HepG2 (cell line): ENCODE measurements at regions not wholly inside any gene's neighbourhood (a gene's known extent, or its start where the extent isn't known, plus 50 kb on each side); places are given as distances from the start of the nearest gene placed in this dataset.

Experiments
- ATAC-seq: fragments of 200-7000 bp; cut with Tn5 transposase; 3 replicates; pipeline ENCODE4 v1.9.1; 2020; ENCODE audit warnings: mild to moderate bottlenecking, moderate library complexity
- BruUV-seq: library from RNA; stranded (reverse); fragments of 400-500 nt; replicated peaks from 2 replicates; lab custom pipeline; 2021; lab: Mats Ljungman, UMichigan
- CTCF ChIA-PET: fragments of 300-600 bp; formaldehyde crosslinking; extraction: SDS; loops from one replicate; lab custom pipeline; 2021; ENCODE audit warnings: low total read pairs, inconsistent platforms, low intra/inter-chr PET ratio; lab: Yijun Ruan, JAX
- POLR2A ChIA-PET: fragments of 350-600 bp; sonication (Branson Sonifier 250); formaldehyde crosslinking; loops from one replicate; lab custom pipeline; 2020; ENCODE audit warnings: antibody characterized with exemption, inconsistent platforms; lab: Yijun Ruan, JAX
- DNase-seq: peaks from one replicate; pipeline ENCODE4 v3.0.0-alpha.2; 2015; ENCODE audit warnings: low spot score
- FAIRE-seq: peaks from 3 replicates; lab custom pipeline; 2011; peaks lifted over from hg19 to GRCh38; lab: Jason Lieb, UNC
- H2AFZ ChIP-seq: one replicate; pipeline ENCODE4 v1.6.1; 2011; ENCODE audit warnings: low read length, inconsistent platforms
- H3K27ac ChIP-seq: fragments of 300-600 bp; 3 replicates; pipeline ENCODE4 v1.8.0; 2011; ENCODE audit warnings: mixed run types, mild to moderate bottlenecking, mixed read lengths, low read length, inconsistent platforms; ENCODE audit not compliant: insufficient read depth; ENCODE audit errors: extremely low read length
- H3K27me3 ChIP-seq, 2 experiments: fragments of 200-600 bp in 1 of 2; 2 replicates in 1 of 2; 3 replicates in 1 of 2; pipeline versions ENCODE4 v1.6.0 to v1.8.0; 2011; ENCODE audit warnings: low read length in 2 of 2, mild to moderate bottlenecking in 2 of 2, moderate library complexity in 2 of 2, inconsistent platforms in 1 of 2; ENCODE audit not compliant: insufficient read depth in 2 of 2, control insufficient read depth in 1 of 2
- H3K36me3 ChIP-seq, 2 experiments: fragments of 200-600 bp in 1 of 2; replicated peaks in 1 of 2; 2 replicates in 1 of 2; 3 replicates in 1 of 2; pipeline versions ENCODE4 v1.5.1 to v1.8.0; 2011; ENCODE audit warnings: low read length in 2 of 2, inconsistent platforms in 1 of 2; ENCODE audit not compliant: insufficient read depth in 2 of 2, control insufficient read depth in 1 of 2
- H3K4me1 ChIP-seq: 2 replicates; pipeline ENCODE4 v1.5.1; 2012; ENCODE audit warnings: low read length, inconsistent platforms; ENCODE audit not compliant: insufficient read depth
- H3K4me2 ChIP-seq: 2 replicates; pipeline ENCODE4 v1.6.0; 2011; ENCODE audit warnings: low read depth, low read length, inconsistent platforms
- H3K4me3 ChIP-seq, 3 experiments: fragments of 200-600 bp in 1 of 3; sonication (generic), shearing (Covaris generic) in 1 of 3; replicated peaks in 1 of 3; 2 replicates each; pipeline ENCODE4 v1.5.1; 2011 to 2016; ENCODE audit warnings: low read length in 3 of 3, inconsistent platforms in 2 of 3, low read depth in 2 of 3, mild to moderate bottlenecking in 2 of 3, control low read depth in 1 of 3, mixed read lengths in 1 of 3; ENCODE audit not compliant: insufficient read depth in 1 of 3
- H3K79me2 ChIP-seq: one replicate; pipeline ENCODE4 v1.6.1; 2011; ENCODE audit warnings: low read length, inconsistent platforms; ENCODE audit not compliant: insufficient read depth
- H3K9ac ChIP-seq: 2 replicates; pipeline ENCODE4 v1.6.0; 2011; ENCODE audit warnings: mild to moderate bottlenecking, low read depth, low read length, inconsistent platforms; ENCODE audit not compliant: insufficient read depth
- H3K9me3 ChIP-seq: 2 replicates; pipeline ENCODE4 v1.5.1; 2012; ENCODE audit warnings: mild to moderate bottlenecking, low read length
- H4K20me1 ChIP-seq: 2 replicates; pipeline ENCODE4 v1.6.0; 2011; ENCODE audit warnings: inconsistent platforms, mild to moderate bottlenecking, low read length, moderate library complexity; ENCODE audit not compliant: insufficient read depth
- ARID2 ChIP-seq: sonication (generic); formaldehyde crosslinking; IDR thresholded peaks from 2 replicates; pipeline ENCODE4 v1.8.1; 2022; ENCODE audit warnings: mild to moderate bottlenecking, missing genetic modification reagents, borderline replicate concordance
- CEBPB ChIP-seq: IDR thresholded peaks from 2 replicates; pipeline ENCODE4 v1.6.1; 2011; ENCODE audit warnings: low read depth, low read length, improper control_type of control experiment, borderline replicate concordance
- CEBPZ ChIP-seq: IDR thresholded peaks from 2 replicates; pipeline ENCODE4 v1.6.1; 2012; ENCODE audit warnings: low read length, improper control_type of control experiment
- HMGA1 ChIP-seq: sonication (generic); formaldehyde crosslinking; conservative IDR thresholded peaks from 2 replicates; pipeline ENCODE4 v1.4.0; 2020; ENCODE audit warnings: missing genetic modification reagents
- HNRNPH1 ChIP-seq: fragments of 200-400 bp; formaldehyde crosslinking; optimal IDR thresholded peaks from 2 replicates; pipeline ENCODE3; 2017; ENCODE audit warnings: mild to moderate bottlenecking, low read depth, low read length
- MLLT10 ChIP-seq: sonication (generic); formaldehyde crosslinking; IDR thresholded peaks from 2 replicates; pipeline ENCODE4 v1.4.0; 2020; ENCODE audit warnings: missing genetic modification reagents
- NR2F1 ChIP-seq, 2 experiments: fragments of 450-650 bp in 1 of 2; formaldehyde crosslinking in 1 of 2; IDR thresholded peaks; 2 replicates each; pipeline versions ENCODE4 v1.5.0 to v1.6.1; 2016 to 2020; ENCODE audit warnings: mild to moderate bottlenecking in 1 of 2, missing compliant biosample characterization in 1 of 2, missing genetic modification reagents in 1 of 2, moderate library complexity in 1 of 2
- RFXAP ChIP-seq: sonication (generic); formaldehyde crosslinking; IDR thresholded peaks from 2 replicates; pipeline ENCODE4 v1.4.0; 2020; ENCODE audit warnings: missing genetic modification reagents, borderline replicate concordance
- THAP7 ChIP-seq: sonication (generic); formaldehyde crosslinking; IDR thresholded peaks from 2 replicates; pipeline ENCODE4 v1.8.1; 2023; ENCODE audit warnings: mild to moderate bottlenecking, missing genetic modification reagents
- ZHX1 ChIP-seq: sonication (generic); formaldehyde crosslinking; IDR thresholded peaks from 2 replicates; pipeline ENCODE4 v1.8.1; 2022; ENCODE audit warnings: low read depth, mild to moderate bottlenecking, missing genetic modification reagents
- ZNF263 ChIP-seq: sonication (generic); formaldehyde crosslinking; IDR thresholded peaks from 2 replicates; pipeline ENCODE4 v1.4.0; 2020; ENCODE audit warnings: missing genetic modification reagents
- ZNF609 ChIP-seq: sonication (generic); formaldehyde crosslinking; IDR thresholded peaks from 2 replicates; pipeline ENCODE4 v1.4.0; 2020; ENCODE audit warnings: mild to moderate bottlenecking, missing genetic modification reagents, borderline replicate concordance
- WGBS: methylation state at CpG from one replicate; pipeline ENCODE4 v1.1.6; 2017; ENCODE audit warnings: low lambda C conversion rate; 5-methylcytosine and 5-hydroxymethylcytosine counted together
- in situ Hi-C: cut with HindIII; loops from 2 replicates; pipeline ENCODE4 v1.10.0; 2017; ENCODE audit warnings: low pct_unique_long_range_greater_than_20kb; ENCODE audit not compliant: extremely low pct_ligation_motif_present
- intact Hi-C: fragments of 100-400 bp; cut with micrococcal nuclease; formaldehyde crosslinking; loops from one replicate; pipeline ENCODE4 v1.10.0; 2022; ENCODE audit not compliant: unreplicated experiment

- no peak overlapping the region for H2AFZ ChIP-seq
- H3K27ac ChIP-seq = no peak overlapping the region
- intact Hi-C loops = no loop called here
- no peaks in the 10 kb centered on the region for H4K20me1 ChIP-seq
- no peak overlapping the region for H3K4me3 ChIP-seq
- TF ChIP-seq CEBPB (no peak), THAP7 (CRISPR knock-in tag) (no peak), ZNF609 (CRISPR knock-in tag) (no peak), ZNF263 (no peak), CEBPZ (no peak), ARID2 (no peak), NR2F1 (CRISPR knock-in tag; IDR thresholded peaks at IDR 0.05) (no peak), MLLT10 (CRISPR knock-in tag) (no peak), HNRNPH1 (no peak), ZHX1 (CRISPR knock-in tag) (no peak), RFXAP (CRISPR knock-in tag) (no peak), HMGA1 (CRISPR knock-in tag) (no peak)
- POLR2A ChIA-PET = no interaction called here
- no peaks in the 10 kb centered on the region for H3K36me3 ChIP-seq
- no peaks in the 10 kb centered on the region for H3K79me2 ChIP-seq
- no TSS peak for BruUV-seq
- DNase-seq (no peak), ATAC-seq (no peak), FAIRE-seq (no peak)
- no peaks in the 10 kb centered on the region; the same call in 1 of the 2 replicates for H3K4me1 ChIP-seq
- in situ Hi-C loops = no loop called here
- no peaks in the 10 kb centered on the region for H3K9me3 ChIP-seq
- H3K4me2 ChIP-seq = no peak overlapping the region
- 61% methylated on average over 4 of the region's 4 CpGs for WGBS
- no peaks in the 10 kb centered on the region for H3K27me3 ChIP-seq
- no peak overlapping the region for H3K9ac ChIP-seq
- CTCF ChIA-PET = no interaction called here
Measured at GRCh38 chr7:80309971-80310549, 175.4 kb downstream of the GNAI1 start.
